NCI-H2196 (cell line): ENCODE measurements at regions not wholly inside any gene's neighbourhood (a gene's known extent, or its start where the extent isn't known, plus 50 kb on each side); places are given as distances from the start of the nearest gene placed in this dataset.
"Not testable (repeated sequence)": the region's sequence is repeated elsewhere in the genome, so short reads cannot be mapped to it uniquely, and the experiment has no call there.

ENCODE experiments used
- DNase-seq: peaks from one replicate; lab custom pipeline; 2025; ENCODE audit not compliant: unreplicated experiment; lab: John Stamatoyannopoulos, UW

- DNase-seq = not testable (repeated sequence)
Measured at GRCh38 chr17:20681746-20682722, 102.5 kb downstream of the CDRT15L2 start.

DNA sequence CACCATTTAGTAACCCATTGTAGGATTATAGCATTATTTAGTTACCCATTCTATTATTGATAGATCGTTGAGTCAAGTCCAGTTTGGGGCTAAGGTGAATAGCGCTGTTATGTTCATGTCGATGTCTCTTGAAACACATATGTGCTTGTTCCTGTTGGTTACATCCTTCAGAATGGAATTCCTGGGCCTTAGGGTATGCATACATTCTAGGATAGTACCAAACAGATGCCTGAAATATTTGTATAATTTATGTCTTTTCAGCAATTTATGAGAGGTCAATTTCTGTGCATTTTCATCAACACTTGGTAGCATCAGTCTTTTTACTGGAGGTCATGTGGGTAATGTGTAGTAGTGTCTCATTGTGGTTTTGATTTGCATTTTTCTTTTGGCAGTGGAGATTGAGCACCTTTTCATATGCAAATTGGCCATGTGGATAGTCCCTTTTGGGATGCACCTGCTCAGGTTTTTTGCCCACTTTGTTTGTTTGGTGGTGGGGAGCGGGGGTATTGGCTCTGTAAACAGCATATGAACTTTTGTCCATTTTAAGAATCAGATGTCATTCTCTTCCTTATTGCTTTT, 104.2 kb downstream of the CDRT15L2 start:
- DNase-seq = not testable (repeated sequence)

DNA sequence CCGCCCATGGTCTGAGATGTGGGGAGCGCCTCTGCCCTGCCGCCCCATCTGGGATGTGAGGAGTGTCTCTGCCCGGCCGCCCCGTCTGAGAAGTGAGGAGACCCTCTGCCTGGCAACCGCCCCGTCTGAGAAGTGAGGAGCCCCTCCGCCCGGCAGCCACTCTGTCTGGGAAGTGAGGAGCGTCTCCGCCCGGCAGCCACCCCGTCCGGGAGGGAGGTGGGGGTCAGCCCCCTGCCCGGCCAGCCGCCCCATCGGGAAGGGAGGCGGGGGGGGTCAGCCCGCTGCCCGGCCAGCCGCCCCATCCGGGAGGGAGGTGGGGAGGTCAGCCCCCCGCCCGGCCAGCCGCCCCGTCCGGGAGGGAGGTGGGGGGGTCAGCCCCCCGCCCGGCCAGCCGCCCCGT, 105.5 kb downstream of the CDRT15L2 start:
- not testable (repeated sequence) for DNase-seq

DNA sequence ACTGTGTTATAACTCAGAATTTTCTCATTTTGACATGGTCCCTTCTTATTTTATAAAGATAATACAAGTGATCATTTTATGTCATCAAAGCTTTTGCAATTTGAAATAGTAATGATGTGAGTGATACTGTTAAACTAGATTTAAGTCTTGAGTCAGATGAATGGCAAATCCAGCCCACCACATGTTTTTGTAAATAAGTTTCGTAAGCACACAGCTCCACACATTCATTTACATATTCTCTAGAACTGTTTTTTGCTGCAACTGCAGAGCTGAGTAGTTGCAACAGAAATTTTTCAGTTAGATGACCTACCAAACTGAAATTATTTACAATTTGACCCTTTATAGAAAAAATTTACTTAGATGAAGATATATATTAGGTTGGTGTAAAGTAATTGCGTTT, 108.1 kb downstream of the CDRT15L2 start:
- DNase-seq = not testable (repeated sequence)

DNA sequence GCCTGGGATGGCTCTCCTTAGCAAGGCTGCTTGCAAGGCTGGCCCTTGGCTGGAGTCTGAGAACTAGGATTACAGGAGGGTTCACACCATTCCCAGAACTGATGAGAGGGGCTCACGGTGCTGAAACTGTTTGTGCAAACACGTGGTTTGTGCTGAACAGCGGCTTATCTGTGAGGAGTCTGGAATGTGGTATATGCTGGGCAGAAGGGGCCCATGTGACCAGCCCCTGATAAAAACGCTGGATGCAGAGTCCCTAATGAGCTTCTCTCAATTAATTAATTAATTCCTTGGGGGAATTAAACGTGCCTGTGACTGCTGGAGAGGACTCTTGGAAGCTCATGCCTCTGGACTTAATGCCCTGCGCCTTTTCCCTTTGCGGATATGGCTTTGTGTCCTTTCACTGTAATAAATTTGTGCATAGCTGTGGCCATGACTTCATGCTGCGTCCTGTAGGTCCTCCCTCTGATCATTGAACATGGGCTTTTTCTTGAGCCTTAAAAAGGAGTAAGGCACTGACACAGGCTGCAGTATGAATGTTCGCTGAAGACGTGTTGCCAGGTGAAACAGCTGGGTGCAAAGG, 109.7 kb downstream of the CDRT15L2 start:
- not testable (repeated sequence) for DNase-seq

GRCh38 chr17:20692706-20693105, 113.2 kb downstream of the CDRT15L2 start:
- DNase-seq = not testable (repeated sequence)

- DNase-seq = not testable (repeated sequence)
Measured at GRCh38 chr17:20695871-20696270, 116.3 kb downstream of the CDRT15L2 start.

DNA sequence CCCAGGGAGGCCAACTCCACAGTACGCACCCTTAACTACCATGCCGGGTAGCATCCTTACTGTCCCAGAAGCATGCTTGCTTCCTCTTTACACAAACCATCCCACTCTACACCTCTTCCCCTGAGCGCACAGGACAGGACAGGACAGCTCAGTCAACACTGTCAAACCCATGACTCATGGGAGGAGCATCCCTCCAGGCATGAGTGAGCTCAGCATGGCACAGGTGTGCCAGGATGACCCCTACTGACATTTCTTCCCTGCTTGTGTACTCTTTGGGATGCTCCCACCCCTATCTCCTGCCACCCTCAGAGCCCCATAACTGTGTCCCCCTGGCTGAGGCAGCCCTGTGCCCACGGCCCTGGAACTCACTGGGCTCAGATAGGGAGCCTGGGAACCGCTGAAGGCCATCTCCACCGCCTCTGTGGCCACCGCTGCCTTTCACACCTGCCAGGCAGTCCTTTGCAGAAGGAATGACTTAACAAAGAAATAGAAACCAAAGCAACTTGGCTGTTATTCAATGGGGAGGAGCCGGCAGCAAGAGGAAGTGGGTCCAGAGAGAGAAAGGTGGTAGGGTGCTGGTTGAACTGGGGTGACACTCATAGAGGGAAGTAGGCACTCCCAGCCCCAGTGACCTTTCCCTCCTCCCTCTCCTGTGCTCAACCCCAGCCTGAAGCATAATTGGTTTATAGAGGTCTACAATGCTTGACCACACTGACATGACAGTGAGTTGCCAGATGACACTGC, 119.1 kb downstream of the CDRT15L2 start:
- peak; percentile 2 for DNase-seq

DNA sequence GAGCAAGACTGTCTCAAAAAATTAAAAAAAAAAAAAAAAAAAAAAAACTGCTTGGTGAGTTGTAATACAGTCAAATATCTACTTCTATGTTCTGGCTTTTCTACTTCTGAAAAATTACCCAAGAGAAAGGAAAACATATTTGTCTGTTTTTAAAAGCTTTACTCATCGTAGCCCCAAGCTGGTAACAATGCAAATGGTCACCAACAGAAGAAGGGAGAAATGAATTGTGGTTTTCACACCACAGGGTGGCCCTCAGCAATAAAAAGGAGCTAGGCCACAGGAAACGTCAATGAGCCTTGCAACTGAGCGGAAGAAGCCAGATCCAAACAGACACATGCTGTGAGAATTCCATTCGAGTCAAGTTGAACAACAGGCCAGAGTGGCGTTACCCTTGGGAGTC, 121.0 kb downstream of the CDRT15L2 start:
- not testable (repeated sequence) for DNase-seq

DNA sequence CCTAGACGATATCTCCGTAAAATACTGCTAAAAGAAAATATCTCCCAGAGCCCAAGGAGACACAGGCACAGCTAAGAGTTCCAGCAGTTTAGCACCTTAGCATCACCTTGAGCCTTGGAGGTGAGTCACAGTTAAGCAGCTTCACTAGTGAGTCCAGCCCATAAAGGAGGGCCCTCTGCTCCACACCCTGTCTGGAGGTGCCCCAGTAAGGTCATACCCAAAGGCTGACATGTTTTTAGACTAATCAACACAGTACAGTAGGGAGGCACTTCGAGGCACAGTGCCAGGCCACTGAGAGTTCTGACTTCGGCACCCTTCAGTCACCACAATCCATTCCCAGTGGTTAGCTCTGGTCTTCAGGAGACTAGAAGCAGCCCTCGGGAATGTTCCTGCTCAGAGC, 121.8 kb downstream of the CDRT15L2 start:
- DNase-seq = not testable (repeated sequence)

DNA sequence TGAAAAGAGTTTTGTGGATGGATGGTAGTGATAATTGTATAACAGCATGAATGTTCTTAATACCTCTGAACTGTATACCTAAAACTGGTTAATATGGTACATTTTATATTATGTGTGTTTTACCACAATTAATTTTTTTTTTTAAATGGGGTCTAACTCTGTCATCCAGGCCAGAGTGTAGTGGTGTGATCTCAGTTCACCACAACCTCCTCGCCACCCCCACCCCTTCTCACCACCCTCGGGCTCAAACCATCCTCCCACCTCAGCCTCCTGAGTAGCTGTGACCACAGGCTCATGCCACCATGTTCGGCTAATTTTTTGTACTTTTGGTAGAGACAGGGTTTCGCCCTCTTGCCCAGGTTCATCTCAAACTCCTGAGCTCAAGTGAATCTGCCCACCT, 123.2 kb downstream of the CDRT15L2 start:
- no peak for DNase-seq

DNA sequence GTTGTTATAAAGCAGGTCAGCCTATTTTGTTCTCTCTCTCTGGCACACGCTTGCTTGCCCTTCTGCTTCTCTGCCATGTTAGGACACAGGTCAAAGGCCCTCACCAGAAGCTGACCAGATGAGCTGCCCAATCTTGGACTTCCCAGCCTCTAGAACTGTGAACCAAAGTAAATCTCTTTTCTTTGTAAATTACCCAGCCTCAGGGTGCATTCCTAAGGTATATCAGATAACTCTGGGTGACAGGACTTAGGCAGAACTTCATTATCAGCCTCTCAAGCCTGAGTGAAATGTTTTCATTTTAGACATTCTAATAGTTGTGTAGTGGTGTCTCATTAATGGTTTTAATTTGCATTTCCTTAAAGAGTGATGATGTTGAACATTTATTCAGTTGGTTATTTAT, 124.3 kb downstream of the CDRT15L2 start:
- DNase-seq = no peak

DNA sequence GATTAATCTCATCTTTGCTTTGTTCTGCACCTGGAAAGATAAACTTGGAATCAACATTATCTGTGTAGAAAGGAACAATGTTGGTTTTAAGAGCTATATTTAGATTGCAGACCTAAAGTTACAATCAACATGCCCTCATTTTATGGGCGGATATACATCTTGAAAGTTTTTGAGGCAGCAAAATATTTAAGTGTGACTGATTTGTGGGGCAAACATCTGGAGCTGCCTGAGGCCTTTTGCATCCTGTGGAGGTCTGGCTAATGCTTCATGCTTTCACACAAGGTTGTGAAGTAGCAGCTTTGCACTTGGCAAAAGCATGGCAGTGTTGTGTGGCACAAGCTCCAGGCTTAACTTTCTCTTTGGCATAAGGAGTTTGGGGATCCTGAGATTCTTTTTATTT, 125.7 kb downstream of the CDRT15L2 start:
- not testable (repeated sequence) for DNase-seq

- peak; percentile 35 for DNase-seq
Measured at GRCh38 chr17:20706751-20707373, 127.3 kb downstream of the CDRT15L2 start.

GRCh38 chr17:20708821-20709220, 129.3 kb downstream of the CDRT15L2 start:
- not testable (repeated sequence) for DNase-seq

- not testable (repeated sequence) for DNase-seq
Measured at GRCh38 chr17:20716481-20716880, 137.0 kb downstream of the CDRT15L2 start.

GRCh38 chr17:20721171-20721570, 141.6 kb downstream of the CDRT15L2 start:
- DNase-seq = no peak

DNA sequence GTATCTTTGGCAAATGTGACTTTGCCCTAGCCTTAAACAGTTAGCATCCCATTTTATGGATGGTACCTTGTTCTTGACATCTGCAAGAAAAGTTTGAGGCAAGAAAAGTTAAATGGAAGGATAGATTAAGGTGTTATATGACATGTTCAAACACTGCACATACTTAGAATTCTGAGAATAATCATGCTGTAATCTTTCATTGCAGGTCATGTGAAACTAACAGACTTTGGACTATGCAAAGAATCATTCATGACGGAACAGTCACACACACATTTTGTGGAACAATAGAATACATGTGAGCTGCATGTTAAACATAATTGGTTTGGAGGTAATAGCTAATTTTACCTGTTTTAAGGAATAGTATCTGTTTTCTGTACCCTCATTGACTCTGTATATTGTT, 144.9 kb downstream of the CDRT15L2 start:
- DNase-seq = not testable (repeated sequence)

DNA sequence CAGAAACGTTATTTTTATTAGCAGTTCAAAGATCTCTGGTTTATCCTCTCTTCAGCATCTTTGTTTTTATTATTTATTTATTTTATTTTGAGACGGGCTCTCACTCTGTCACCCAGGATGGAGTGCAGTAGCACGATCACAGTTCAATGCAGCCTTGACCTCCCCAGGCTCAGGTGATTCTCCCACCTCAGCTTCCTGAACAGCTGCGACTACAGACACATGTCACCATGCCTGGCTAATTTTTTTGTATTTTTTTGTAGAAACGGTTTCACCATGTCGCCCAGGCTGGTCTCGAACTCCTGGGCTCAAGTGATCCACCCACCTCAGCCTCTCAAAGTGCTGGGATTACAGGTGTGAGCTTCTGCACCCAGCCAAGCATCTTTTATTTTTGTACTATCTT, 147.7 kb downstream of the CDRT15L2 start:
- not testable (repeated sequence) for DNase-seq

- DNase-seq = no peak
Measured at GRCh38 chr17:20728181-20728580, 148.7 kb downstream of the CDRT15L2 start.

DNA sequence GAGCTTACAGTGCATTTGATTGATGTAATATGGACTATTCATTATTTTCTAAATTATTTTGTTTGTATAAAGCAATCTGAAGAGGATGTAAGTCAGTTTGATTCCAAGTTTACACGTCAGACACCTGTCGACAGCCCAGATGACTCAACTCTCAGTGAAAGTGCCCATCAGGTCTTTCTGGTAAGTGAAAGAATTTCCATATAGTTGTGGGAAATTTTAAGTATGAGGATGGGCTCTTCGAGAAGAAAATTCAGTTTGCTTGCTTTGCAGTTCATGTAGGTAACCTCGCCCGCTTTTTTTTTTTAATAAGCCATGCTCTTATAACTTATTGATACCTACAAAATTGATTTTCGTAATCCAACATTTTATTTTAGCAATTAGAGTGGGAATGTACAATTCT, 151.6 kb downstream of the CDRT15L2 start:
- not testable (repeated sequence) for DNase-seq
